ENCODE measurements at regions not wholly inside any gene's neighbourhood (a gene's known extent, or its start where the extent isn't known, plus 50 kb on each side); places are given as distances from the start of the nearest gene placed in this dataset.

DNA sequence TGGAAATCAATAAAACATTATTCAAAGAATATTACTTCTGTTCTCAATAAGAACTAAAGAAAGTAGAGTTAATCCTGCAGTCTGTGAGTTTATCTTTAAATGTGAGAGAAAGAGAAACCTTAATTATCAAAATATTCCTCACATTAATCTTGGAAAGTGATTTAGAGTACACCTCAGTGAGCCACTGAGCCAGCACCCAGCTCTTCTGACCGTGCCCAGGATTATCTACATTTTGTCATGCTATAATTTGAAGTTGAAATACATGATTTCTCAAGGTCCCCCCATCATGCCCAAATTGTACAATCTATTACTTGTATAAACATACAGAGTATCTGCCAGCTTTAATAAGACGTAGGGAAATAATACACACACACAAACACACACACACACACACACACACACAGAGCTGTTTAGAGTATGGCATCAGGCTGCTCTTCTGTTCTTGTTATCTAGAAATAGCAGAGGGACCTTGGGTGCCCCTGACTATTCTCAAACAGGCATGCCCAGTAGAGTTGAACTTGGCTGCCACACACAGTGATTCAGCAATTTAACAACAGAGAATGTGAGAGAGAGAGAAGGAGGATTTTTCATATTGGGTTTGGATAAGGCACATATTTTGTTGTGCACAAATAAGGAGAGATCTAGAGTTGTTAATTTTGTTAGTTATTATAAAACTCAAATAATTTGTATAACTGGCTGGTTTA is 74.4 kb downstream of the P2RY1 start:
- no peak for TF ChIP-seq POLR2AphosphoS5 (IDR thresholded peaks at IDR 0.05)
- no peak for TF ChIP-seq POLR2A (IDR thresholded peaks at IDR 0.05)
- TF ChIP-seq, protein P1, sequence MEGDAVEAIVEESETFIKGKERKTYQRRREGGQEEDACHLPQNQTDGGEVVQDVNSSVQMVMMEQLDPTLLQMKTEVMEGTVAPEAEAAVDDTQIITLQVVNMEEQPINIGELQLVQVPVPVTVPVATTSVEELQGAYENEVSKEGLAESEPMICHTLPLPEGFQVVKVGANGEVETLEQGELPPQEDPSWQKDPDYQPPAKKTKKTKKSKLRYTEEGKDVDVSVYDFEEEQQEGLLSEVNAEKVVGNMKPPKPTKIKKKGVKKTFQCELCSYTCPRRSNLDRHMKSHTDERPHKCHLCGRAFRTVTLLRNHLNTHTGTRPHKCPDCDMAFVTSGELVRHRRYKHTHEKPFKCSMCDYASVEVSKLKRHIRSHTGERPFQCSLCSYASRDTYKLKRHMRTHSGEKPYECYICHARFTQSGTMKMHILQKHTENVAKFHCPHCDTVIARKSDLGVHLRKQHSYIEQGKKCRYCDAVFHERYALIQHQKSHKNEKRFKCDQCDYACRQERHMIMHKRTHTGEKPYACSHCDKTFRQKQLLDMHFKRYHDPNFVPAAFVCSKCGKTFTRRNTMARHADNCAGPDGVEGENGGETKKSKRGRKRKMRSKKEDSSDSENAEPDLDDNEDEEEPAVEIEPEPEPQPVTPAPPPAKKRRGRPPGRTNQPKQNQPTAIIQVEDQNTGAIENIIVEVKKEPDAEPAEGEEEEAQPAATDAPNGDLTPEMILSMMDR (IDR thresholded peaks at IDR 0.05): no peak
- TF ChIP-seq EP300 (IDR thresholded peaks at IDR 0.05): no peak
